ENCODE measurements at regions not wholly inside any gene's neighbourhood (a gene's known extent, or its start where the extent isn't known, plus 50 kb on each side); places are given as distances from the start of the nearest gene placed in this dataset.

DNA sequence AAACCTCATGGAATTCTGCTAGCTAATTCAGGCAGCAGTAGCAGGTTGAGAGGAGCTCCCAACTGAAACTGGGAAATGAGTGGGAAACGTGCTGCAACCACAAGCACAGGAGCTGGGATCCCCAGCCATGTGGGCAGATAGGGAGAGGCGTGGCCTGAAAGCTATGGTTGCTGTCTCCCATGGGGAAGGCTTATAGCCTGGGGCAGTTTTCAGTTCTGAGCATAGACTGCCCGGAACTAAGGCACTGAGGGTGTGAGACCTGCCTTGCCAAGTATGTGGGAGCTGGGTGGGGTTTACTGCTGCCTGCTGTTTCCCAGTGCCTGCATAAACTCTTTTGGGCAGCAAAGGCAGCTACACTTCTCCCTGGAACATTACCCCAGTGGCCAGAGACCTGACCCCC is 229.5 kb downstream of the TUSC7 start:
- Histone ChIP-seq H3K4me3 (IDR thresholded peaks at IDR 0.05; ENCODE audit: insufficient read depth, low read depth, low read length) (no peak overlapping the region), H3K36me3 (ENCODE audit: insufficient read depth) (no peaks in the 10 kb centered on the region)

DNA sequence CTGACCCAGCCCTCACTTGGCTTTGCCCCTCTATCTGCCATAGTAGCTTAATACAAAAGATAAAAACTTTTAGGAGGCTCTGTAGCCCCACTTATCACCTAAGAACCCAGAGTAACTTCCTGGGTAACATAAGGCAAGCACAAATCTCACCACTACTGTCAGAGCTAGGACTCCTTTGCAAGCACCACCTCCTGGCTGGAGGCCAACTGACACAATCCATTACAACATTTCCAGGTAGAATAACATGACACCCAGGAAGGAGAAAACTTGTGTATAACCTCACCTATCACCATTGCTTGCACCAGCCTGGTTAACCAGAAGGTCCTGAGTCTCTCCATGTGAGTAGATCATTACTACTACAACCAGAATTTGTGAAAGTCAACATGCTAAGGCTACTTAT is 230.0 kb downstream of the TUSC7 start:
- Histone ChIP-seq H3K79me2 (ENCODE audit: insufficient read depth, low read depth) (no peaks in the 10 kb centered on the region), H3K4me3 (IDR thresholded peaks at IDR 0.05; ENCODE audit: insufficient read depth, low read depth, low read length) (no peak overlapping the region), H3K27ac (no peak overlapping the region), H2AFZ (ENCODE audit: low read depth) (no peak overlapping the region), H3K9ac (no peak overlapping the region), H4K20me1 (ENCODE audit: insufficient read depth) (no peaks in the 10 kb centered on the region), H3K4me1 (ENCODE audit: low read depth, poor library complexity, severe bottlenecking) (no peaks in the 10 kb centered on the region), H3K4me2 (no peak overlapping the region), H3K27me3 (ENCODE audit: insufficient read depth, low read depth) (no peaks in the 10 kb centered on the region), H3K36me3 (ENCODE audit: insufficient read depth) (no peaks in the 10 kb centered on the region)
- TF ChIP-seq, protein P1, sequence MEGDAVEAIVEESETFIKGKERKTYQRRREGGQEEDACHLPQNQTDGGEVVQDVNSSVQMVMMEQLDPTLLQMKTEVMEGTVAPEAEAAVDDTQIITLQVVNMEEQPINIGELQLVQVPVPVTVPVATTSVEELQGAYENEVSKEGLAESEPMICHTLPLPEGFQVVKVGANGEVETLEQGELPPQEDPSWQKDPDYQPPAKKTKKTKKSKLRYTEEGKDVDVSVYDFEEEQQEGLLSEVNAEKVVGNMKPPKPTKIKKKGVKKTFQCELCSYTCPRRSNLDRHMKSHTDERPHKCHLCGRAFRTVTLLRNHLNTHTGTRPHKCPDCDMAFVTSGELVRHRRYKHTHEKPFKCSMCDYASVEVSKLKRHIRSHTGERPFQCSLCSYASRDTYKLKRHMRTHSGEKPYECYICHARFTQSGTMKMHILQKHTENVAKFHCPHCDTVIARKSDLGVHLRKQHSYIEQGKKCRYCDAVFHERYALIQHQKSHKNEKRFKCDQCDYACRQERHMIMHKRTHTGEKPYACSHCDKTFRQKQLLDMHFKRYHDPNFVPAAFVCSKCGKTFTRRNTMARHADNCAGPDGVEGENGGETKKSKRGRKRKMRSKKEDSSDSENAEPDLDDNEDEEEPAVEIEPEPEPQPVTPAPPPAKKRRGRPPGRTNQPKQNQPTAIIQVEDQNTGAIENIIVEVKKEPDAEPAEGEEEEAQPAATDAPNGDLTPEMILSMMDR (conservative IDR thresholded peaks at IDR 0.05; ENCODE audit: low read depth, low read length), result no peak

More for the DNA sequence above, 229.5 kb downstream of the TUSC7 start:
- Histone ChIP-seq H3K9ac (no peak overlapping the region), H3K27ac (no peak overlapping the region), H4K20me1 (ENCODE audit: insufficient read depth) (no peaks in the 10 kb centered on the region), H3K27me3 (ENCODE audit: insufficient read depth, low read depth) (no peaks in the 10 kb centered on the region), H3K4me2 (no peak overlapping the region), H3K79me2 (ENCODE audit: insufficient read depth, low read depth) (no peaks in the 10 kb centered on the region), H2AFZ (ENCODE audit: low read depth) (no peak overlapping the region), H3K4me1 (ENCODE audit: low read depth, poor library complexity, severe bottlenecking) (no peaks in the 10 kb centered on the region)
- TF ChIP-seq, protein P1 (conservative IDR thresholded peaks at IDR 0.05; ENCODE audit: low read depth, low read length), result no peak

- no peaks in the 10 kb centered on the region for H3K27me3 ChIP-seq (ENCODE audit: insufficient read depth, low read depth)
- no peak overlapping the region for H3K9ac ChIP-seq
- no peaks in the 10 kb centered on the region for H3K79me2 ChIP-seq (ENCODE audit: insufficient read depth, low read depth)
- H2AFZ ChIP-seq (ENCODE audit: low read depth), result no peak overlapping the region
- H3K4me3 ChIP-seq (IDR thresholded peaks at IDR 0.05; ENCODE audit: insufficient read depth, low read depth, low read length), result no peak overlapping the region
- H3K36me3 ChIP-seq (ENCODE audit: insufficient read depth), result no peaks in the 10 kb centered on the region
- no peak overlapping the region for H3K4me2 ChIP-seq
- H3K27ac ChIP-seq, result no peak overlapping the region
- no peaks in the 10 kb centered on the region for H4K20me1 ChIP-seq (ENCODE audit: insufficient read depth)
- H3K4me1 ChIP-seq (ENCODE audit: low read depth, poor library complexity, severe bottlenecking), result peaks cover 2% of the 10 kb centered on the region
- TF ChIP-seq, protein P1 (conservative IDR thresholded peaks at IDR 0.05; ENCODE audit: low read depth, low read length), result no peak
Measured at GRCh38 chr3:116940719-116941118, 231.1 kb downstream of the TUSC7 start.

- no peak overlapping the region for H3K4me3 ChIP-seq (IDR thresholded peaks at IDR 0.05; ENCODE audit: insufficient read depth, low read depth, low read length)
- H3K79me2 ChIP-seq (ENCODE audit: insufficient read depth, low read depth), result no peaks in the 10 kb centered on the region
- H3K36me3 ChIP-seq (ENCODE audit: insufficient read depth), result no peaks in the 10 kb centered on the region
- H3K27me3 ChIP-seq (ENCODE audit: insufficient read depth, low read depth), result no peaks in the 10 kb centered on the region
- H3K9ac ChIP-seq, result no peak overlapping the region
- no peak overlapping the region for H2AFZ ChIP-seq (ENCODE audit: low read depth)
- H4K20me1 ChIP-seq (ENCODE audit: insufficient read depth), result no peaks in the 10 kb centered on the region
- no peak overlapping the region; the same call in 1 of the 2 replicates for H3K27ac ChIP-seq
- H3K4me2 ChIP-seq, result peak overlapping the region; percentile 81; the same call in 1 of the 2 replicates
- TF ChIP-seq, protein P1 (conservative IDR thresholded peaks at IDR 0.05; ENCODE audit: low read depth, low read length), result no peak
- H3K4me1 ChIP-seq (ENCODE audit: low read depth, poor library complexity, severe bottlenecking), result peaks cover 47% of the 10 kb centered on the region
Measured at GRCh38 chr3:116946376-116946775, 236.8 kb downstream of the TUSC7 start.

Measured in KMS-11 (cell line).